Astrocyte of the cerebellum (primary cell): ENCODE measurements at regions not wholly inside any gene's neighbourhood (a gene's known extent, or its start where the extent isn't known, plus 50 kb on each side); places are given as distances from the start of the nearest gene placed in this dataset.

Source experiments
- DNase-seq: peaks from one replicate; pipeline ENCODE4 v3.0.0-alpha.2; 2011; ENCODE audit warnings: low read depth
- H3K4me3 ChIP-seq: 2 replicates; pipeline ENCODE4 v1.5.1; 2011; ENCODE audit warnings: mild to moderate bottlenecking, low read depth, low read length, moderate library complexity
- CTCF ChIP-seq: IDR thresholded peaks from 2 replicates; pipeline ENCODE4 v1.5.1; 2012; ENCODE audit warnings: low read length, low read depth, moderate library complexity, mild to moderate bottlenecking; ENCODE audit errors: missing control alignments
- in situ Hi-C: cut with HindIII; loops from 2 replicates; pipeline ENCODE4 v1.10.0; 2017; ENCODE audit warnings: low sequenced_read_pairs

GRCh38 chr5:12358371-12359090, 454.3 kb upstream of the CTNND2 start:
- in situ Hi-C loops: no loop called here
- DNase-seq: peak; percentile 20
- H3K4me3 ChIP-seq: no peak overlapping the region
- TF ChIP-seq CTCF: no peak

DNA sequence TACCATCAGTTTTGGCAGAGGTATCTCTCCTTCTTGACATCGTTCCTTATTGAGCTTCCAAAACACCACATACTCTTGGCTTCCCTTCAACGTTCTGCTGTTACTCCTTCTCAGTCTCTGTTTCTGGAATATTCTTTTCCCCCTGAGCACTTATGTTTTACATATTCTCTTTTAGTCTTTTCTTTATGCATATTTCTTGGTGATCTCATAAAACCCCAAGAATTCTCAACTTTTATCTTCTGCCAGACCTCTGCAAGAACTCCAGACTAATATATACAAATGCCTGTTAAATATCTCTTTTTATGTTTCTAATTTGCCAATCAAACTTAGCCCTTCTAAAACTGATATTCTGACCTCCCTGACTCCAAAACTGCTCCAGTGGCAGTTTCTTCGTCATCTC, 453.4 kb upstream of the CTNND2 start:
- DNase-seq: peak; percentile 70
- H3K4me3 ChIP-seq: no peak overlapping the region
- in situ Hi-C loops: no loop called here
- no peak for TF ChIP-seq CTCF

DNA sequence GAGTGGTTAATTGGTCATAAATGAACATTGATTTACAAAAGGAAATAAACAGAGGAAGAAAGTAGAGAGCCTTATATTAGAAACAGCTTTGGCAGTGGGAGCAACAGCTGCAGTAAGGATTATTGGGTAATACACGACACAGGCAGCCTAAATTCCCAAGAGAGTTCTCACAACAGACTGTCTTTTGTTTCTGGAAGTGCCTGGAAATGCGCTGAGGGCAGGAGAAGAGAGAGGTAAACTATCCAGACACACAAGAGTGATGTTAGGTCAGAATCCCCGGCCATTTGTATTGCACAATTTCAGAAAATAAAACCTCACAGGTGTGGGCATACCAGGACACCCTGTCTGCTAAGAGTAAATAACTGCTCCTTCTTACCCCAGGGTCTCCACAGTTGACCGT, 450.4 kb upstream of the CTNND2 start:
- TF ChIP-seq CTCF: no peak
- in situ Hi-C loops: no loop called here
- H3K4me3 ChIP-seq: no peak overlapping the region
- no peak for DNase-seq

- DNase-seq: no peak
- in situ Hi-C loops: no loop called here
- TF ChIP-seq CTCF: no peak
- no peak overlapping the region for H3K4me3 ChIP-seq
These were observed 439.3 kb upstream of the CTNND2 start for GRCh38 chr5:12343558-12343957.

DNA sequence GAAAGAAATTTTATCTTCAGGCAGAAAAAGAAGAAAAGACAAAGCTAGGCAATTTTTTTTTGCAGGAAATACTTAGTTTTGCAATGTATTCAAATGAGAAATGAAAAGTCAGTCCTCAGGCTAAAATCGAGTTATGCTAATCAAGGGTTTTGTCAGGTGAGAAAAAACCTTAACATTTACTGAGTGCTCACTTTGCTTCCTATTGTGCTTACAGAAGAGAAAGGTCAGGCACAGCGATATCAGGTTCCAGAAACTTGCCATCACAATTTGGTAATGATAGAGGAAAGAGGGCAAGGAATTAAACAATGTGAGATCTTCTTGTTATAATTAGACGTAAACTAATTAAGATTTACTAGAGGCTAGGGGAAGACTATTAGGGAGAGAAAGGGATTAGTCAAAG, 431.7 kb upstream of the CTNND2 start:
- in situ Hi-C loops: no loop called here
- TF ChIP-seq CTCF: no peak
- DNase-seq: no peak
- no peak overlapping the region for H3K4me3 ChIP-seq

- no peak for DNase-seq
- TF ChIP-seq CTCF: no peak
- H3K4me3 ChIP-seq: no peak overlapping the region
- in situ Hi-C loops: no loop called here
These were observed 428.2 kb upstream of the CTNND2 start for GRCh38 chr5:12332480-12332879.
